ENCODE measurements at regions not wholly inside any gene's neighbourhood (a gene's known extent, or its start where the extent isn't known, plus 50 kb on each side); places are given as distances from the start of the nearest gene placed in this dataset.
A peak's percentile ranks its signal among the peaks of the same experiment; 100 is the strongest.

- no peak for DNase-seq
Measured at GRCh38 chr15:73803806-73804205, 50.7 kb upstream of the INSYN1 start.

- DNase-seq, result no peak
Measured at GRCh38 chr15:73805504-73806089, 52.4 kb upstream of the INSYN1 start.

DNA sequence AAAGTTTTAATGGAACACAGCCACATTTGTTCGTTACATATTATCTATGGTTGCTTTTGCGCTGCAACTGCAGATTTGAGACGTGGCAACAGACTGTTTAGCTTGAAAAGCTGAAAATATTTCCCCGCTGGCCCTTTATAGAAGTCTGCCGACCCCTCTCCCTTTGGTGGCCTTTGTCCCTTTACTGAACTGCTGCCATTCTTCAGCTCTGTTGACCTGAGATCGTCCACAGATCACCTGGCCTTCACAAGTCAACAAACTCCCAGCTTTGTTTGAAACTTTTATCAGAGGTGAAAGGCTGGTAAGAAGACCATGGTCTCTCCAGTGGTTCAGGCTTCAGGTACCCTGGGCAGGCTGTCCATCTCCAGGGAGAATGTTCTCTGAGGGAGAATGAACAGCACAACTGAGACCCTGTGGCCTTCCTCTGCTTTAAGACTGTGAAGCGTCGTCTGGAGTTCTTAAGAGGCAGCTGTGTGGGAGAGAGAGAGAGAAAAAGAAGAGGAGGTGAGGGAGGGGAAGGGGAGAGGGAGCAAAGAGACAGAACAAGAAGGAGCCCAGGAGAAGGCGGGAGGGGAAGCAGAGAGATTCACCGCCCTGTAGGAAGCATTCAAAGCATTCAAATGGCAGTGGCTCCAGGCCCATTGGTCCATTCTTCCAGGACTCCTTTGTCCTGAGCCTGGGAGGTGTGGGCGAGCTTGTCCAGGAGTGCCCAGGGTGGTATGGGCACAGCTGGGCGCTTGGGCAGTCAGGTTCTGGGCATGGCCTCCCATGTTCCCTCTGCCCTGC, 53.7 kb upstream of the INSYN1 start:
- no peak for DNase-seq

DNA sequence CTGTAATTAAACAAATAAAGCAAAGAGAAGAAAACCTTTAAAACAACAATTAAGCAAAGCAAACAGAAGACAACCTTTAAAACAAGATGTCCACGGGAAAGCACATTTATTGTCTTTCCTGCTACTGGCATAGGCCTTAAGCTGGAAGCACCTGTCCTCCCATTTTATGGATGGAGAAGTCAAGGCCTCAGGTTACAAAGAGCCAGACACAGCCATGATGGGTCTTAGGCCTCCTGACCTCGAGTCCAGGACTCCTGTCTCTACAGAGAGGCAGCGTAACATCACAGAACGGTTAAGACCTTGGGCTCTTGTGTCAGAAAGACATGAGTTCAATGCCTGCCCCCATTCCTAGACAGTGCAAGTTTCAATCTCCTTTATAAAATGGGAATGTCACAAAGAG, 54.7 kb upstream of the INSYN1 start:
- no peak for DNase-seq

DNA sequence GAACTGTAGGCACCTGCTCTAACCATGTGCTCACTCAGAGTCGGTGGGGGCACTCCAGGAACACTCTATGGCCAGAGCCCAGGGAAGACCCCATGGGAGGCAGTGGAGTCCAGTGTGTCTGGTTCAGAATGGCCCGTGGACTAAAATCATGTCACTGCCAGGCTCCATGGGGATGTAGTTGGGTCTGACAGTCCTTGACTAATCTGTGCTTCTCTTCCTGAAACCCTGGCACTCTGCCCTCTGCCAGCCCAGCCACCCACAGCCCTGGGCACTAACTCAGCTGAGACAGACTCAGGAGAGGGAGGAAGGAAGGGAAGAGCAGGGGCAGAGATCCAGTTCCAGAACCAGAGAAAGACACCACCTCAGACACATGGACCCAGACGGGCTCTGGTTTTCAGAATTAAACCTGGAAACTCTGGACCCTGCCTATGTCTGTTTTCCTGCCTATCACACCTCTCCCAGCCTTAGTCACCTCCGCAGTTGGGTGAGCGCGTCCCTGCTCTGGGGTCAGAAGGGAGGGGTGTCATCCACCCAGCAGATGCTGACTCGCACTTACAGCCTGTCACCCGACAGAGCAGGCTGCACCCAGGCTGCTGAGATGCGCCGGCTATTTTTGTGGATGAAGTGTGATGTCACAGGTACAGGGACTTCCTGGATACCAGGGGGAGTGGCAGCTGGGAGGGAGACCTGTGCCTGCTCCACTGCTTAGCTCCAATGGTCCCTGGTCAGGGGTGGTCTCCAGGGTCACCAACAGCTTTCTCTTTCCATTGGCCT, 56.8 kb upstream of the INSYN1 start:
- no peak for DNase-seq

DNA sequence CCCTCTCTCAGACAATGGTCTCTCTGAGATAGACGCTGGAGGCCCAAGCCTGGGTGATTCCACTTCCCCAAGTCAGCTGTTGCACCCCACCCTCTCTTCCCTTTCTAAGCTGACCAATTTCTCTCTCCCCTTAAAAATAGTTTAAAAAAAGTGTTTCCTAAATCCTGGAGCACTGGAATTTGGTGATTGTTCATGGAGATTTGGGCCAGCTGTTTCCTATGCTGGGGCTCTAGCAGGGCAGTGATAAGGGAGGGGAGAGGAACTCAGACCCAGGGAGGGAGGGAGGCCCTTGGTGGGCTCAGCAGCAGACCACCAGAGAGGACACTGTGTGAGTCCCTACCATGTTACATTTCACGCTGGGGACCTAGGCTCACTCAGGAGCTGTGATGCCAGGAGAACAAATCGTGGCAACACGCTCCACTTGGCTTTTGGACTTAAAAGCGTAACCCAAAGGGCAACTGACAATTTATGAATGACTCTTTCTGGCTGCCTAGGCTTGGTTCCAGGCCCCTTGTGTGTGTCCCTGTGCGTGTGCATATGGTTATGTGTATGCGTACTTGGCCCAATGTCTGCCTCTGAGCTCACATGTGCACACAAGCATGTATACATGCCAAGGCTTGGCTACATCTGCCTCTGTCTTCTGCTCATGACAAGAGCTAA, 59.8 kb upstream of the INSYN1 start:
- peak in 1 of 2 donors; percentile 31 for DNase-seq

DNA sequence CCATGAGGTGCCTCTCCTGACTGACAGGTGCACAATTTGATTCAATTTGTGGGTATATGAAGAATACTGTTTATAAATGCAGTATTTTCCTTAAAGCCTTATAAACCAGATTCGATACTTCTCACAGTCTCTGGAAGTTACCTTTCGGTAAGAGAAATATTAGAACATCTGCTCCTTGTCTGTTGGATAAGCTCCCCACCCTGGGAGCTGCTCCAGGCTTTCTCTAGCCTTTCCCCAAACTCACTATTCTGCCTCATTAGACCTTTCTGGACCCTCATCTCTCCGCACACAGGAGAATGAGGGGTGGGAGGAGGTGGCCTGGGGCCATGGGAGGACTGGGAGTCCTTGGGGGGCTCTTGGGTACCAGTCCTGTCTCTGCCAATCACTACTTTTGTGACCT, 59.8 kb upstream of the TBC1D21 start:
- DNase-seq, result no peak

DNA sequence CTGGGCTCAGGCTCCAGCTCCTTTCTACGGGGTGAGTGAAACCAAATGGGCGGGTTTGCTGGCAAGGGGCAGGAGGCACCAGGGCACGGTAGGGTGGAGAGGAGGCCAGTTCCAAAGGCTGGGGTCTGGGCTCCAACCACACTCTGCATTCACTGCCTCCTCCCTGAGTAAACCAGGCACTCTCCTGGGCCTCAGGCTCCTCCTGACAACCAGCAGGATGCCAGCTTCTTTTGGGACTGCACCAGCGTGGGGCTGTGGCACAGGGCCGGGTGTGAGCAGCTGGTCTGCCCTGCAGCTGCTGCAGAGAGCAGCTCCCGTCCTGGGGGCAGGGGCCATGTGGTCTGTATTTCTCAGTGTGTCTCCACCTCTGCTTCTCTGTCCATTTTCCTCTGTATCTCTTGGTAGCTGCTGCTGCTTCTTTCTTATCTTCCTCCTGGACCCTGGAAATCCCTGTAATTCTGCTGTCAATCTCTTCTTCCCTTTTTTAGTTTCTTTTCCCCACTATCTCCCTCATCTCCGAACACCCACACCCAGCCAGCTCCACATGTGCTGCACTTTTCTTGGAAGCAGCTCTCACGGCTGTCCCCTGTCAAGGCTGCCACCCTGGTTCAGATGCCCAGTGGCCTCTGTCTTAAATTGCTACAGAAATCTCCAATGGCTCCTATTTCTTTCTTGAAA, 54.9 kb upstream of the TBC1D21 start:
- no peak for DNase-seq

DNA sequence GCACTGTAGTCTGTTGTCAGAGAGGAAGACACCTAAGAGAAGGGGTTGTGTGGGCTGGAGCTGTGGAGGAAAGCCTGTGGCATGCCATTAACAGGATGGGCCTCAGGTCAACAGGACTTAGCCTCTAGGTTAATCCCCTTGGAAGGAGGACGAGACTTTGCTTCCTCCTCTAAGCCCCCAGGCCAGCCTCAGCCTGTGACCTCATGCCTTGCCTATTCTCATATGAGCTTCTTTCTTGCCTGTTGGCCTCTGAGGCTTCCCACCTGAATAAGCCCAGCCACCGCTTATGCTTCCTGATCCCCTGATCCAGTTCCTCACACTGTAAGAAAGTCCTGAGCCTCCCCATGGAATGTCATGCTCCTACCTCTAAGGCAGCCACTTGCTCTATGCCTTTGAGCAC, 52.2 kb upstream of the TBC1D21 start:
- no peak for DNase-seq

DNA sequence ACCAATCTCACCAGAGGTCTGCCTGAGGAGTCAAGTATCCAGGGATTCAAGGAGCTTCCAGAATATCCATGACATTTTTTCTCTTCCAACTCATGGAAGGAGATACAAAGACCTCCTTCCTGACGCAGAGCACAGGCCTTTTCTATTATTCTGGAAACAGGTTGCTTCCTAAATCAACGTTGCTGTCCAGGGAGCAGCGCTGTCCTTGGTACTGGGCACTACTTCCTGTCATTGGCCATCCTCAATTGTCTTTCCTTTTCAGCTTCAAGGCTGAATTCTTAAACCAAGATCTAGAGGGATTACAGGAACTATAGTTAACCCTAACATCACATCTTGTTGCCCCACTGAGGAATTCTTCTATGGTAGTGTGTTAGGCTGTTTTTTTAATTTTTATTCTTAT, 50.4 kb upstream of the TBC1D21 start:
- no peak for DNase-seq
